ENCODE measurements at regions not wholly inside any gene's neighbourhood (a gene's known extent, or its start where the extent isn't known, plus 50 kb on each side); places are given as distances from the start of the nearest gene placed in this dataset.

GRCh38 chr1:238642231-238642630, 744.1 kb upstream of the CHRM3 start:
- Mint-ChIP-seq H3K36me3 (no peaks in the 10 kb centered on the region), H3K27ac (no peak overlapping the region), H3K4me1 (no peaks in the 10 kb centered on the region), H3K27me3 (no peaks in the 10 kb centered on the region), H3K9me3 (peaks cover 0 to 1% (median 0%) of the 10 kb centered on the region in 11 donors), H3K4me3 (no peak overlapping the region)
- Histone ChIP-seq H3K4me1 (ENCODE audit: control insufficient read depth in 2 of 2, insufficient read depth in 2 of 2, low read length in 2 of 2) (no peaks in the 10 kb centered on the region), H3K27me3 (ENCODE audit: control insufficient read depth in 2 of 2, insufficient read depth in 2 of 2, low read length in 2 of 2) (no peaks in the 10 kb centered on the region), H3K4me3 (ENCODE audit: low read length) (no peak overlapping the region), H3K27ac (ENCODE audit: low read depth, low read length) (no peak overlapping the region), H3K36me3 (ENCODE audit: control insufficient read depth in 2 of 3, insufficient read depth in 3 of 3, low read length in 3 of 3) (no peaks in the 10 kb centered on the region), H3K9me3 (ENCODE audit: control insufficient read depth in 2 of 3, low read length in 3 of 3) (no peaks in the 10 kb centered on the region)
- ATAC-seq (no peak), DNase-seq (no peak)
- intact Hi-C loops (cut with micrococcal nuclease) = loop anchor here in 1 of 2 donors (10.0 kb wide), 1 partner anchor 147 kb away; no protein-coding TSS in a partner anchor
- CTCF ChIA-PET = no interaction called here
- POLR2A ChIA-PET = no interaction called here

GRCh38 chr1:238639861-238640260, 746.5 kb upstream of the CHRM3 start:
- H3K27me3 Mint-ChIP-seq = no peaks in the 10 kb centered on the region
- H3K9me3 Mint-ChIP-seq = peaks cover 0 to 3% (median 0%) of the 10 kb centered on the region in 11 donors
- Histone ChIP-seq H3K4me1 (ENCODE audit: control insufficient read depth in 2 of 2, insufficient read depth in 2 of 2, low read length in 2 of 2) (no peaks in the 10 kb centered on the region), H3K27ac (ENCODE audit: low read depth, low read length) (no peak overlapping the region), H3K27me3 (ENCODE audit: control insufficient read depth in 2 of 2, insufficient read depth in 2 of 2, low read length in 2 of 2) (no peaks in the 10 kb centered on the region), H3K9me3 (ENCODE audit: control insufficient read depth in 2 of 3, low read length in 3 of 3) (no peaks in the 10 kb centered on the region), H3K4me3 (ENCODE audit: low read length) (no peak overlapping the region), H3K36me3 (ENCODE audit: control insufficient read depth in 2 of 3, insufficient read depth in 3 of 3, low read length in 3 of 3) (no peaks in the 10 kb centered on the region)
- CTCF ChIA-PET = no interaction called here
- POLR2A ChIA-PET = no interaction called here
- no peak for DNase-seq
- H3K4me3 Mint-ChIP-seq = no peak overlapping the region
- ATAC-seq = no peak
- H3K27ac Mint-ChIP-seq = no peak overlapping the region
- intact Hi-C loops (cut with micrococcal nuclease) = loop anchor here in 1 of 2 donors (10.0 kb wide), 1 partner anchor 145 kb away; no protein-coding TSS in a partner anchor
- H3K36me3 Mint-ChIP-seq = no peaks in the 10 kb centered on the region
- no peaks in the 10 kb centered on the region for H3K4me1 Mint-ChIP-seq

- POLR2A ChIA-PET = no interaction called here
- DNase-seq (no peak), ATAC-seq (no peak)
- CTCF ChIA-PET = no interaction called here
- no peaks in the 10 kb centered on the region for H3K27me3 Mint-ChIP-seq
- H3K9me3 ChIP-seq (ENCODE audit: control insufficient read depth in 2 of 3, low read length in 3 of 3) = no peaks in the 10 kb centered on the region
- H3K9me3 Mint-ChIP-seq = peaks cover 0 to 13% (median 2%) of the 10 kb centered on the region in 11 donors
- H3K4me1 ChIP-seq (ENCODE audit: control insufficient read depth in 2 of 2, insufficient read depth in 2 of 2, low read length in 2 of 2) = no peaks in the 10 kb centered on the region
- intact Hi-C loops (cut with micrococcal nuclease) = no loop called here
- no peaks in the 10 kb centered on the region for H3K36me3 ChIP-seq (ENCODE audit: control insufficient read depth in 2 of 3, insufficient read depth in 3 of 3, low read length in 3 of 3)
- H3K27me3 ChIP-seq (ENCODE audit: control insufficient read depth in 2 of 2, insufficient read depth in 2 of 2, low read length in 2 of 2) = no peaks in the 10 kb centered on the region
- no peak overlapping the region for H3K4me3 Mint-ChIP-seq
- no peaks in the 10 kb centered on the region for H3K36me3 Mint-ChIP-seq
- no peaks in the 10 kb centered on the region for H3K4me1 Mint-ChIP-seq
- no peak overlapping the region for H3K27ac Mint-ChIP-seq
- H3K4me3 ChIP-seq (ENCODE audit: low read length) = no peak overlapping the region
- no peak overlapping the region for H3K27ac ChIP-seq (ENCODE audit: low read depth, low read length)
Observed at GRCh38 chr1:238628110-238628509, 737.4 kb upstream of the ZP4 start.

- no peaks in the 10 kb centered on the region for H3K4me1 ChIP-seq (ENCODE audit: control insufficient read depth in 2 of 2, insufficient read depth in 2 of 2, low read length in 2 of 2)
Observed at GRCh38 chr1:238624776-238625175, 734.1 kb upstream of the ZP4 start.

GRCh38 chr1:238621405-238621804, 730.7 kb upstream of the ZP4 start:
- intact Hi-C loops (cut with micrococcal nuclease) = no loop called here
- ChIA-PET POLR2A (no interaction called here), CTCF (no interaction called here)
- ATAC-seq = no peak
- H3K36me3 ChIP-seq (ENCODE audit: control insufficient read depth in 2 of 3, insufficient read depth in 3 of 3, low read length in 3 of 3) = no peaks in the 10 kb centered on the region
- H3K27me3 ChIP-seq (ENCODE audit: control insufficient read depth in 2 of 2, insufficient read depth in 2 of 2, low read length in 2 of 2) = no peaks in the 10 kb centered on the region
- Mint-ChIP-seq H3K27ac (no peak overlapping the region), H3K9me3 (peaks cover 0 to 5% (median 2%) of the 10 kb centered on the region in 11 donors), H3K36me3 (no peaks in the 10 kb centered on the region), H3K4me1 (no peaks in the 10 kb centered on the region), H3K4me3 (no peak overlapping the region), H3K27me3 (no peaks in the 10 kb centered on the region)
- DNase-seq = no peak
- no peaks in the 10 kb centered on the region for H3K9me3 ChIP-seq (ENCODE audit: control insufficient read depth in 2 of 3, low read length in 3 of 3)
- H3K27ac ChIP-seq (ENCODE audit: low read depth, low read length) = no peak overlapping the region
- no peaks in the 10 kb centered on the region for H3K4me1 ChIP-seq (ENCODE audit: control insufficient read depth in 2 of 2, insufficient read depth in 2 of 2, low read length in 2 of 2)
- no peak overlapping the region for H3K4me3 ChIP-seq (ENCODE audit: low read length)

More at GRCh38 chr1:238624776-238625175, 734.1 kb upstream of the ZP4 start:
- POLR2A ChIA-PET = no interaction called here
- no peak for DNase-seq
- Histone ChIP-seq H3K27me3 (ENCODE audit: control insufficient read depth in 2 of 2, insufficient read depth in 2 of 2, low read length in 2 of 2) (no peaks in the 10 kb centered on the region), H3K36me3 (ENCODE audit: control insufficient read depth in 2 of 3, insufficient read depth in 3 of 3, low read length in 3 of 3) (no peaks in the 10 kb centered on the region), H3K9me3 (ENCODE audit: control insufficient read depth in 2 of 3, low read length in 3 of 3) (no peaks in the 10 kb centered on the region), H3K4me3 (ENCODE audit: low read length) (no peak overlapping the region), H3K27ac (ENCODE audit: low read depth, low read length) (no peak overlapping the region)
- H3K27ac Mint-ChIP-seq = no peak overlapping the region
- ATAC-seq = no peak
- H3K4me3 Mint-ChIP-seq = no peak overlapping the region
- no peaks in the 10 kb centered on the region for H3K4me1 Mint-ChIP-seq
- intact Hi-C loops (cut with micrococcal nuclease) = no loop called here
- H3K27me3 Mint-ChIP-seq = no peaks in the 10 kb centered on the region
- no peaks in the 10 kb centered on the region for H3K36me3 Mint-ChIP-seq
- H3K9me3 Mint-ChIP-seq = peaks cover 0 to 10% (median 2%) of the 10 kb centered on the region in 11 donors
- CTCF ChIA-PET = no interaction called here

GRCh38 chr1:238619652-238620051, 728.9 kb upstream of the ZP4 start:
- H3K4me1 ChIP-seq (ENCODE audit: control insufficient read depth in 2 of 2, insufficient read depth in 2 of 2, low read length in 2 of 2) = no peaks in the 10 kb centered on the region
- no peaks in the 10 kb centered on the region for H3K27me3 Mint-ChIP-seq
- no peak overlapping the region for H3K4me3 ChIP-seq (ENCODE audit: low read length)
- no peaks in the 10 kb centered on the region for H3K9me3 ChIP-seq (ENCODE audit: control insufficient read depth in 2 of 3, low read length in 3 of 3)
- H3K36me3 Mint-ChIP-seq = no peaks in the 10 kb centered on the region
- no peaks in the 10 kb centered on the region for H3K27me3 ChIP-seq (ENCODE audit: control insufficient read depth in 2 of 2, insufficient read depth in 2 of 2, low read length in 2 of 2)
- H3K27ac Mint-ChIP-seq = no peak overlapping the region
- no peak overlapping the region for H3K27ac ChIP-seq (ENCODE audit: low read depth, low read length)
- POLR2A ChIA-PET = no interaction called here
- peaks cover 0 to 8% (median 0%) of the 10 kb centered on the region in 11 donors for H3K9me3 Mint-ChIP-seq
- intact Hi-C loops (cut with micrococcal nuclease) = no loop called here
- H3K36me3 ChIP-seq (ENCODE audit: control insufficient read depth in 2 of 3, insufficient read depth in 3 of 3, low read length in 3 of 3) = no peaks in the 10 kb centered on the region
- ATAC-seq (no peak), DNase-seq (no peak)
- no peak overlapping the region for H3K4me3 Mint-ChIP-seq
- CTCF ChIA-PET = no interaction called here
- no peaks in the 10 kb centered on the region for H3K4me1 Mint-ChIP-seq

- no peak overlapping the region for H3K27ac Mint-ChIP-seq
- no peaks in the 10 kb centered on the region for H3K36me3 ChIP-seq (ENCODE audit: control insufficient read depth in 2 of 3, insufficient read depth in 3 of 3, low read length in 3 of 3)
- no peaks in the 10 kb centered on the region for H3K4me1 ChIP-seq (ENCODE audit: control insufficient read depth in 2 of 2, insufficient read depth in 2 of 2, low read length in 2 of 2)
- no peak overlapping the region for H3K4me3 Mint-ChIP-seq
- no peaks in the 10 kb centered on the region for H3K27me3 Mint-ChIP-seq
- intact Hi-C loops (cut with micrococcal nuclease) = no loop called here
- H3K4me1 Mint-ChIP-seq = no peaks in the 10 kb centered on the region
- peaks cover 0 to 21% (median 6%) of the 10 kb centered on the region in 11 donors for H3K9me3 Mint-ChIP-seq
- no peaks in the 10 kb centered on the region for H3K27me3 ChIP-seq (ENCODE audit: control insufficient read depth in 2 of 2, insufficient read depth in 2 of 2, low read length in 2 of 2)
- ATAC-seq = no peak
- no peaks in the 10 kb centered on the region for H3K36me3 Mint-ChIP-seq
- H3K4me3 ChIP-seq (ENCODE audit: low read length) = no peak overlapping the region
- ChIA-PET CTCF (no interaction called here), POLR2A (no interaction called here)
- DNase-seq = no peak
- H3K9me3 ChIP-seq (ENCODE audit: control insufficient read depth in 2 of 3, low read length in 3 of 3) = no peaks in the 10 kb centered on the region
- H3K27ac ChIP-seq (ENCODE audit: low read depth, low read length) = no peak overlapping the region
Observed at GRCh38 chr1:238611406-238611805, 720.7 kb upstream of the ZP4 start.
